CD4-positive, CD25-positive, alpha-beta regulatory T cell (primary cell): ENCODE measurements at regions not wholly inside any gene's neighbourhood (a gene's known extent, or its start where the extent isn't known, plus 50 kb on each side); places are given as distances from the start of the nearest gene placed in this dataset.

Source experiments
- ATAC-seq, 2 donors: fragments of 150-1000 bp; cut with Tn5 transposase; one replicate each; pipeline ENCODE4 v1.10.0; 2021; ENCODE audit warnings: low read depth in 2 of 2, moderate number of reproducible peaks in 2 of 2, moderate library complexity in 1 of 2
- DNase-seq, 3 donors: peaks; one replicate each; pipeline versions ENCODE4 v3.0.0 to v3.0.0-alpha.2; 2012 to 2022; ENCODE audit warnings: mixed read lengths in 1 of 3
- H3K27ac ChIP-seq: one replicate; pipeline ENCODE4 v1.7.0; 2013; ENCODE audit warnings: mild to moderate bottlenecking, low read length; ENCODE audit not compliant: insufficient read depth, poor library complexity, severe bottlenecking
- H3K27me3 ChIP-seq: one replicate; pipeline ENCODE4 v1.7.0; 2013; ENCODE audit warnings: low read length; ENCODE audit not compliant: control insufficient read depth, insufficient read depth
- H3K36me3 ChIP-seq: one replicate; pipeline ENCODE4 v1.7.0; 2013; ENCODE audit warnings: mild to moderate bottlenecking, low read length, moderate library complexity; ENCODE audit not compliant: control insufficient read depth, insufficient read depth
- H3K4me1 ChIP-seq: 2 replicates; pipeline ENCODE4 v1.7.0; 2013; ENCODE audit warnings: mild to moderate bottlenecking, low read length; ENCODE audit not compliant: insufficient read depth, control insufficient read depth, poor library complexity, severe bottlenecking
- H3K4me3 ChIP-seq: one replicate; pipeline ENCODE4 v1.7.0; 2013; ENCODE audit warnings: low read depth, mild to moderate bottlenecking, low read length, moderate library complexity
- H3K9me3 ChIP-seq, 2 experiments: 1 replicate in 1 of 2; 2 replicates in 1 of 2; pipeline ENCODE4 v1.7.0; 2013; ENCODE audit warnings: low read length in 2 of 2, mild to moderate bottlenecking in 1 of 2, moderate library complexity in 1 of 2; ENCODE audit not compliant: control insufficient read depth in 2 of 2
- H3K27ac Mint-ChIP-seq, 3 donors: one replicate each; pipeline ENCODE4 v1.8.0; 2020 to 2022; ENCODE audit warnings: mild to moderate bottlenecking in 3 of 3, mixed read lengths in 3 of 3, moderate library complexity in 2 of 3
- H3K27me3 Mint-ChIP-seq: one replicate; pipeline ENCODE4 v1.8.0; 2022; ENCODE audit warnings: mild to moderate bottlenecking, mixed read lengths
- H3K36me3 Mint-ChIP-seq: one replicate; pipeline ENCODE4 v1.8.0; 2020; ENCODE audit warnings: mixed read lengths
- H3K4me1 Mint-ChIP-seq, 4 donors: one replicate each; pipeline ENCODE4 v1.8.0; 2020 to 2022; ENCODE audit warnings: mixed read lengths in 4 of 4, mild to moderate bottlenecking in 1 of 4
- H3K4me3 Mint-ChIP-seq, 4 donors: one replicate each; pipeline ENCODE4 v1.8.0; 2020 to 2022; ENCODE audit warnings: mild to moderate bottlenecking in 4 of 4, mixed read lengths in 4 of 4, moderate library complexity in 3 of 4
- H3K9me3 Mint-ChIP-seq, 7 donors: one replicate each; pipeline ENCODE4 v1.8.0; 2020 to 2022; ENCODE audit warnings: mixed read lengths in 7 of 7, mild to moderate bottlenecking in 3 of 7, moderate library complexity in 2 of 7

- Histone ChIP-seq H3K36me3 (no peaks in the 10 kb centered on the region), H3K4me3 (no peak overlapping the region), H3K27ac (no peak overlapping the region), H3K4me1 (no peaks in the 10 kb centered on the region), H3K27me3 (no peaks in the 10 kb centered on the region), H3K9me3 (peaks cover 0 to 6% of the 10 kb centered on the region in 2 experiments)
- DNase-seq = no peak
- Mint-ChIP-seq H3K36me3 (no peaks in the 10 kb centered on the region), H3K4me1 (no peaks in the 10 kb centered on the region), H3K4me3 (no peak overlapping the region), H3K9me3 (peaks cover 0 to 4% (median 3%) of the 10 kb centered on the region in 7 donors), H3K27ac (no peak overlapping the region), H3K27me3 (peaks cover 4% of the 10 kb centered on the region)
- no peak for ATAC-seq
Observed at GRCh38 chr11:70756756-70757155, 358.4 kb downstream of the CTTN start.

- Histone ChIP-seq H3K9me3 (peaks cover 0 to 6% of the 10 kb centered on the region in 2 experiments), H3K4me3 (no peak overlapping the region), H3K27ac (no peak overlapping the region), H3K27me3 (no peaks in the 10 kb centered on the region), H3K4me1 (no peaks in the 10 kb centered on the region), H3K36me3 (no peaks in the 10 kb centered on the region)
- Mint-ChIP-seq H3K4me1 (no peaks in the 10 kb centered on the region), H3K9me3 (peaks cover 0 to 4% (median 1%) of the 10 kb centered on the region in 7 donors), H3K27ac (no peak overlapping the region), H3K27me3 (peaks cover 4% of the 10 kb centered on the region), H3K36me3 (no peaks in the 10 kb centered on the region), H3K4me3 (no peak overlapping the region)
- DNase-seq (no peak), ATAC-seq (no peak)
Observed at GRCh38 chr11:70757241-70757640, 358.9 kb downstream of the CTTN start.

- H3K9me3 Mint-ChIP-seq = peaks cover 0 to 4% (median 1%) of the 10 kb centered on the region in 7 donors
- no peak overlapping the region for H3K27ac Mint-ChIP-seq
Observed at GRCh38 chr11:70758206-70758605, 359.9 kb downstream of the CTTN start.

GRCh38 chr11:70759846-70760245, 361.5 kb downstream of the CTTN start:
- ATAC-seq = no peak
- H3K4me1 ChIP-seq = no peaks in the 10 kb centered on the region
- H3K9me3 Mint-ChIP-seq = peaks cover 0 to 6% (median 2%) of the 10 kb centered on the region in 7 donors
- H3K27ac Mint-ChIP-seq = no peak overlapping the region
- no peak overlapping the region for H3K4me3 ChIP-seq
- no peaks in the 10 kb centered on the region for H3K36me3 Mint-ChIP-seq
- no peaks in the 10 kb centered on the region for H3K36me3 ChIP-seq
- no peak overlapping the region for H3K27ac ChIP-seq
- H3K27me3 ChIP-seq = no peaks in the 10 kb centered on the region
- no peaks in the 10 kb centered on the region for H3K27me3 Mint-ChIP-seq
- no peaks in the 10 kb centered on the region for H3K4me1 Mint-ChIP-seq
- peaks cover 0 to 6% of the 10 kb centered on the region in 2 experiments for H3K9me3 ChIP-seq
- no peak for DNase-seq
- H3K4me3 Mint-ChIP-seq = no peak overlapping the region

More at GRCh38 chr11:70758206-70758605, 359.9 kb downstream of the CTTN start:
- Histone ChIP-seq H3K4me3 (no peak overlapping the region), H3K27ac (no peak overlapping the region), H3K36me3 (no peaks in the 10 kb centered on the region), H3K4me1 (no peaks in the 10 kb centered on the region), H3K27me3 (no peaks in the 10 kb centered on the region), H3K9me3 (peaks cover 0 to 6% of the 10 kb centered on the region in 2 experiments)
- Mint-ChIP-seq H3K27me3 (peaks cover 3% of the 10 kb centered on the region), H3K4me3 (no peak overlapping the region), H3K36me3 (no peaks in the 10 kb centered on the region), H3K4me1 (no peaks in the 10 kb centered on the region)
- DNase-seq (no peak), ATAC-seq (no peak)

GRCh38 chr11:70760416-70761020, 362.2 kb downstream of the CTTN start:
- Mint-ChIP-seq H3K4me1 (no peaks in the 10 kb centered on the region), H3K4me3 (no peak overlapping the region), H3K27ac (no peak overlapping the region), H3K36me3 (no peaks in the 10 kb centered on the region), H3K9me3 (peaks cover 0 to 6% (median 3%) of the 10 kb centered on the region in 7 donors), H3K27me3 (no peaks in the 10 kb centered on the region)
- DNase-seq = no peak
- H3K36me3 ChIP-seq = no peaks in the 10 kb centered on the region
- H3K9me3 ChIP-seq = peaks cover 0 to 6% of the 10 kb centered on the region in 2 experiments
- H3K4me1 ChIP-seq = no peaks in the 10 kb centered on the region
- no peak overlapping the region for H3K27ac ChIP-seq
- H3K27me3 ChIP-seq = no peaks in the 10 kb centered on the region
- no peak overlapping the region for H3K4me3 ChIP-seq
- no peak for ATAC-seq

- H3K4me3 ChIP-seq = no peak overlapping the region
- ATAC-seq (no peak), DNase-seq (no peak)
- no peak overlapping the region for H3K4me3 Mint-ChIP-seq
- H3K36me3 ChIP-seq = no peaks in the 10 kb centered on the region
- peaks cover 0 to 6% (median 3%) of the 10 kb centered on the region in 7 donors for H3K9me3 Mint-ChIP-seq
- H3K9me3 ChIP-seq = peaks cover 0 to 6% of the 10 kb centered on the region in 2 experiments
- H3K36me3 Mint-ChIP-seq = no peaks in the 10 kb centered on the region
- H3K27me3 Mint-ChIP-seq = no peaks in the 10 kb centered on the region
- no peaks in the 10 kb centered on the region for H3K27me3 ChIP-seq
- H3K4me1 Mint-ChIP-seq = no peaks in the 10 kb centered on the region
- H3K4me1 ChIP-seq = no peaks in the 10 kb centered on the region
- no peak overlapping the region for H3K27ac Mint-ChIP-seq
- H3K27ac ChIP-seq = no peak overlapping the region
Observed at GRCh38 chr11:70761094-70761907, 363.0 kb downstream of the CTTN start.

- Mint-ChIP-seq H3K27ac (no peak overlapping the region), H3K9me3 (peaks cover 0 to 6% (median 3%) of the 10 kb centered on the region in 7 donors), H3K36me3 (no peaks in the 10 kb centered on the region), H3K4me3 (no peak overlapping the region), H3K27me3 (no peaks in the 10 kb centered on the region), H3K4me1 (no peaks in the 10 kb centered on the region)
- H3K27ac ChIP-seq = no peak overlapping the region
- no peaks in the 10 kb centered on the region for H3K4me1 ChIP-seq
- no peak overlapping the region for H3K4me3 ChIP-seq
- DNase-seq (no peak), ATAC-seq (no peak)
- peaks cover 0 to 6% of the 10 kb centered on the region in 2 experiments for H3K9me3 ChIP-seq
- H3K27me3 ChIP-seq = no peaks in the 10 kb centered on the region
- no peaks in the 10 kb centered on the region for H3K36me3 ChIP-seq
Observed at GRCh38 chr11:70761908-70762337, 363.6 kb downstream of the CTTN start.
